HG03558 (cell line): ENCODE measurements at regions not wholly inside any gene's neighbourhood (a gene's known extent, or its start where the extent isn't known, plus 50 kb on each side); places are given as distances from the start of the nearest gene placed in this dataset.
A peak's percentile ranks its signal among the peaks of the same experiment; 100 is the strongest.
"Not testable (repeated sequence)": the region's sequence is repeated elsewhere in the genome, so short reads cannot be mapped to it uniquely, and the experiment has no call there.

Experiments used
- ATAC-seq: cut with Tn5 transposase; IDR thresholded peaks from one replicate; pipeline ENCODE4 v1.9.1; 2021; ENCODE audit warnings: moderate number of reproducible peaks; ENCODE audit not compliant: unreplicated experiment; ENCODE audit errors: extremely low read depth

DNA sequence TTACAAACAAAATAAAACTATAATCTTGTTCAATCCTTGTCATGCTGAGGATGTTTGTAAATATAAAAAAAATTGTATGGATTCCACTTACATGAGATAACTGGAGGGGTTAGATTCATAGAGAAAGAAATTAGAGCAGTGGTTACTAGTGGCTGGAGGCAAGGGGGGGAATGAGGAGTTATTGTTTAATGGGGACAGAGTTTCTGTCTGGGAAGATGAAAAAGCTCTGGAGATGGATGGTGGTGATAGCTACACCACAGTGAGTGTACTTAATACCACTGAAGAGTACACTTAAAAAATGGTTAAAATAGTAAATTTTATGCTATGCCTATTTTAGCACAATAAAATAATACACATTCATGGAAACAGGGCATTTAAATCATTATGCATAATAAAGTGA lies 247.5 kb upstream of the PLGLB2 start:
- not testable (repeated sequence) for ATAC-seq

DNA sequence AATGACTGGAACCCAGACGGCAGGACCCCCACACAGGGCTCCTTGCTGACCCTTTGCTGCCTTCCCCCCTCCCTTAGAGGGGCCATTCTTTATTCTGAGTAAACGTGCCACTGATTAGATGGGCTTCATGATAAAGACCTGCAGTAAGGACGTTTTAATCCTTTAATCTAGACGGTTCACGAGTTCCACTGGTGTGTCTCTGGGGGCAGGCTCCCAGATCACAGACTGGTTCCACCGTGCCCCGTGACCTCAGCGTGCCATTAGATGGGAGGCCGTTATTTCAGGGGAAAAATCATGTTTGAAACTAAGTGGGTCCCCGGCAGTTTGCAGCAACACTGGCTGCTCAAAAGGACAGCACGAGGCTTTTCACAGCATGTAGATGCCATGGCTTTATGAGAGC lies 246.9 kb upstream of the PLGLB2 start:
- ATAC-seq = not testable (repeated sequence)

DNA sequence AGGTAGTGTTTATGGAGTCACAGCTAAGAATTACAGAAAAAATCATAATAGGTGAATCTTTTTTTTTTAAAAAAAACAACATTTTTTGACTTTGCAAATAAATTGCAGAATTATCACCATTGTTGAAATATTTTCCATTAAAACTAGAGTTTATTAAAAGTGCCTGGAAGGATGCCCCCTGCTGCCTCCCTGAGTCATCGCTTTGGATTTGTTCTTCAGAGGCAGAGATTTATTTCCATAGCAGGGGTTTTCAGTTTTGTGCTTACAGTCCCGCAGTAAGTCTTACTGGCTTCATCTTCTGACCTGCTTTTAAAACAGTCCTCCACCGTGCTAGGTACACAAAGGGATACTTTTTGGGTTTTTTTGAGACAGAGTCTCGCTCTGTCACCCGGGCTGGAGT lies 244.9 kb upstream of the PLGLB2 start:
- not testable (repeated sequence) for ATAC-seq

DNA sequence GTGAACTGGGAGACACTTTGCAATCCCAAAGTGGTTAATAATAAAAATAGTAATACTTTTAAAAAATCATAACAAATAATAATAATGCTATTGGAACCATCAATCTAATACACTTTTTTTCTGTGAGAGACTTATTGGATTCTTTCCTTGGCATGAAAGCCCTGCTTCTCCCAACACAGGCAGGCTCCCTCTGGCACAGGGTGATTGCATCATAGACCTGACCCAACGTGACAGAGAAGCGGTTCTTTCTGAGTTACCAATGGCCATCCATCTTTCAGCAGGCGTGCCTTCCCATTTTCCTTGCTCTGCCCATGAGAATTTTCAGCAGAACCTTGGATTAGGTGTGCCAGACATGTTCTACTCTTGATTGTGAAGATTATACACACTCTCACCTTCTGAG lies 242.6 kb upstream of the PLGLB2 start:
- ATAC-seq = not testable (repeated sequence)

DNA sequence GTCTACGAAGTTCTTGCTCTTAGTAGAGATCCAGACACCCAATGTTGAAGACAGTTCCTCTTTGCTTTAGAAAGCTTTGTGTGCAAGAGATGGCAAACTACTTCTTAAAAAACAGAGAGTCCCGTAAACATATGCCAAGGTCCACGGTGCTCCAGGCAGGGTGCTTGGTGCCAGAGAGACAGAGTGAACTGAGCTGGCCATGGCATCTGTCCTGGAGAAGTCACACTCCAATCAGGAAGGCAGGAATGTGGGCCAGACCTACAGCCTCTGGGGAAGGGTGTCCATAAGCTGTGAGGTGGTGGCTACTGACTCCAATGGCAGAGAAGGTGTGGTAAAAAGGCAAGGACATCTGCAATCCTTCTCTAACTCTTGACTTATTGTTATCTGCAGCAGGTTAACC lies 242.0 kb upstream of the PLGLB2 start:
- not testable (repeated sequence) for ATAC-seq

DNA sequence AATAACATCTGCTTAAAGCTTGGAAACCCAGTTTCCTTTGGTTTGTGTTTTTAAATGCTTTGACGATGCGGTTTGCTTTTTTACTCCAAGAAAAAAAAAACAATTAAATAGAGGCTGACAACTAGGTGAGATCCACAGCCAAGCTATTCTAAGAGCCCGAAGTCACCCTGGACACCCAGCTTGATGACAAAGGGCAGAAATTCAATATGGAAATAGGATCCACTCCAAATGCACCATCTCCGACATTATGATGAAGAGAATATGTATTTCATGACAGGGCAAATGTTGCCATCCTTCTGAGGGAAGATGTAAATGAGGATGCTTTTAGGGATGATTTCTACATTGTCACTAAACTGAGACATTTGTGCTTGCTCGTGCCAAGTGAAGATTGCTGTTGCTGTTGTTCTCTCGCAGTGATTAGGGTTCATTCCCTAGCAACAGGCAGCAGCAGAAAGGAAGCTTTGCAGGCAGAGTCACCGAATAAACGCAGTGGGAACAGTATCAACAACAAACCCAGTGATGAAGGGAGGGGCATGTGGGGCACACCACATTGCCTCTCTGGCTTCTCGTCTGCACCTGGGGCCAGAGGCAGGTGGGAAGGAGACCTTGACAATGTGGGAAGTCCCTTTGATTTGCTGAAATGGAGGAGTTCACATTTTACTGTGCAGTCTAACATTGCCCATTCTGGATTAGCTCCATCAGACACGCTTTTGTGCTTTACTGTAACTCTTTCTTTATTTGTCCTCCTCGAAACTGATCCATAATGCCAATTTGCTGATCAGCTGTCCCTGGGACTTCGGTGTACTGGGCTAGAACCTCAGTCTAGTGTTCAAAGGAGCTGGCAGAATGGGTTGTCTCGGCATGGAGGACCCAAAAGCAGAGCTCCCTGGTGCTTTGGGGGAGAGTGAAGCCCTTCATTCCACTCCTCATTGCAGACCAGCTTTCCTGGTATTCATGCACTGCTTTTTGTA lies 240.2 kb upstream of the PLGLB2 start:
- ATAC-seq = not testable (repeated sequence)

DNA sequence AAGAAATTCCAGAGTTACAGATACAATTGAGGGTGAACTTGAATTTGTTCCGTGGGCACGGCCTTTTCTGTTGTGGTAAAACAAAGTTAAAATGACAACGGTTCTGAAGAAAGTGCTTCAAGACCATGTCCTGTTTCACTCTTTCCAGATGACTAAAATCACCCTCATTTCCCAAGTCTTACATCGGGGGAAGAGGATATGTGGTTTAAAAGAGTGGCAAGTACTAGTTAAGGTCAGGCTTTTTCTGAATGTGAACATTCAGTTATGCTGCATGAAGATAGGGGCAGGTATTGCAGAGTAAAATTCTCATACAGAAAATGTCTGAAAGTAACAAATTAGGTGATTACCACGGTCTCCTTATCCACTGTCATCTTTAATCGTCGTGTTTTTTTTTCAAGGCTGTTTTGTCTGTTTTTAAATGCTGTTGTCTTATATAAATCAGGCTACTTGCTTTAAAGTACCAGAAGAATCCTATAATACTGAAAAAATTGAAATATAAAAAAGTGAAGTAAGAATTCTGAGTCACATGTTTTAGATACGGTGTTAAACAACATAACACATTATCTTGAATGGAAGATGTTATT lies 236.6 kb upstream of the PLGLB2 start:
- ATAC-seq = not testable (repeated sequence)

DNA sequence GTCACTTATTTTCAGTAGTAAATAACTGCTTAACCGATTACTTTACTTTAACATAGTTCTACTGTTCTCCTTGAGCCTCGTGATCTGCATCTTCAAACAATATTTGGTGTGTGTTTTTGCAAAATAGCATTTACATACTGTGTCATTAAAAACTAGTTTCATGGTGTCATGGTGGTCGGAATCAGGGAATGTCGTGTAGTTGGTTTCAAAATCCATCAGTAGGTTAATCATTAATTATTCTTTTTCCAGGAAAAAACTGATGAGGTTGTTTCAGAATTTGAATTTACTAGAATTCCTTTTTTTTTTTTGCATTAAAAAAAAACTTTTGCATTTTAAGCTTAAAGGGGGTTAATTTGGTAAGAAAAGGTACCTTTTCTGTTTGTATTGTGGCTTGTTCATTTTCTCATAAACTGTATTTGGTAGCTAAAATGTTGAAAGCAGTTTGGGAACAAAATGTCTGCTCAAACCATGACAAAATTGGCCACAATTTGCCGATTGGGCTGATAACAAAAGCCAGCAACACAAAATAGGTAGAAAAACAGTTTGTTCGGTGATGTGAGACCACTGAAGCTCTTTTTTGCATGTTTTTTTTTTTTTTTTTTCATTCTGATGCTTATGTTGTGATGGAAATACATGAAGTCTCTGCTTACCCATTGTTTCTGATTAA lies 234.9 kb upstream of the PLGLB2 start:
- ATAC-seq = not testable (repeated sequence)

DNA sequence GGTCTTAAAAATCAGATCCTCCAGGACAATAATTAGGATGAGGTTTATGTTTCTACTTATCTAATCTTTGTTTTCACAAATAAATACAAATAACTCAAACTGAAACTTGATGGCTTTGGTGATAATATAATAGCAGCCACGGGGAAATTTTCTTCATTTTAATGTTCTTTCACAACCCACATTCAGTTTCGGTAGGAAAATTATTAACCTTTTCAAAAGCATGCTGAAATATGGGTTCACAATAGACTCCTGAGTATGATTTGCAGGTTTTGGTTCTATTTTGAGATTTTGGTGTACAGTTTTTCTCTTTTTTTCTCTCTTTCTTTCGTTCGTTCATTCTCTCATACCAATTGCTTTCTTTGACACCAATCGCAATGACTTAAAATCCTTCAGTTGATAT lies 233.9 kb upstream of the PLGLB2 start:
- ATAC-seq = peak; percentile 49

DNA sequence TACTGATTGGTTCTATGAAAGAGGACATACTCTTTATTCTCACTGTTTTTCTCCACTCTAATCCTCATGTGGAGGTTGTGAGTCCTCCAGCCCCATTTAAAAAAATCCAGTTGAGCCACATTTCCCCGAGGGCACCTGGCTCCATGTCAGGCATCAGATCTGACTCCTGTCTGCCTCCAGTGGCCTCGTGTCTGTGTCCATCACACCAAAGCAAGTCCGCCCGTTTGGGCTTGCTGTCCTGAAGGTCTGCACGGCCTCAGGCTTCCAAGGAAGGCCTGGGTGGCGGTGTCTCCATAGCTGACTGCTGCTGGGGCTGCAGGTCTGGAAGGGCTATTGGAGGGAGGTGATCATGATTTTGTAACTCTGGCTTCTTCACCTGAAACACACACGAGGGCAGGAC lies 233.4 kb upstream of the PLGLB2 start:
- ATAC-seq = not testable (repeated sequence)

DNA sequence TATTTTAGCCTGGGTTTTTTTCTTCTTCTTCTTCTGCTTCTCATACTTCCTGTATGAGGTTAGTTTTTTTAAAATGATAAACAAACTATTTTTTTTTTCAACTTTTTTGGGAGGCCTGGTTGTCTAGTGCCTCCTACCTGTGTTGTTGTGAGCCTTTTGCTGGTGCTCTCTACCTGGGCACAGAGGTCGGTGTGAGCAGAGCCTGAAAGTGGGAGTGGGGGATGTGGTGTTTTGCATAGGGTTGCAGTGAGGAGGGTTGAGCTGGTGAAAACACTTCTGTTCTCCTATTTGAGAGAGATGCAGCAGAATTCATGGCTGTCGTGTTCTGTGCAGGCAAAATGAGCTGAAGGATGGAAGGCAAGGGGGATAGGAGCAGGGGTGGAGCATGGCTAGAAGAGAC lies 232.7 kb upstream of the PLGLB2 start:
- ATAC-seq = not testable (repeated sequence)

DNA sequence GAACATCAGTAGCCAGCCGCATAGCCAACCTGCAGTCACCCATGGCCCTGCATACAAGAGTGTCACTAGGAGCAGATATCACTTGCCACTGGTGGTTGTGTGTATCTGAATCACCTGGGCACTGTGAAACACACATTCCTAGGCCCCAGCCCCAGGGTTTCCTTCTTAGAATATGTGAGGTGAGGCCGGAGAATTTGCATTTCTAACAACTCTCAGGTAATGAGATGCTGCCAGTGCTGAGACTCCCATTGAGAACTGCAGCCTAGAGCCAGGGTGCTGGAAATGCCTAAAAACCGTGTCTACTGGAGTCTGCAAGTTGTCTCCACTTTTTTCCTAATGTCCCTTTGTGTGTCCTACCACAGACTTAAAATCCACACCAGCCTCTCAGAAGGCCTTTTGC lies 232.0 kb upstream of the PLGLB2 start:
- not testable (repeated sequence) for ATAC-seq

DNA sequence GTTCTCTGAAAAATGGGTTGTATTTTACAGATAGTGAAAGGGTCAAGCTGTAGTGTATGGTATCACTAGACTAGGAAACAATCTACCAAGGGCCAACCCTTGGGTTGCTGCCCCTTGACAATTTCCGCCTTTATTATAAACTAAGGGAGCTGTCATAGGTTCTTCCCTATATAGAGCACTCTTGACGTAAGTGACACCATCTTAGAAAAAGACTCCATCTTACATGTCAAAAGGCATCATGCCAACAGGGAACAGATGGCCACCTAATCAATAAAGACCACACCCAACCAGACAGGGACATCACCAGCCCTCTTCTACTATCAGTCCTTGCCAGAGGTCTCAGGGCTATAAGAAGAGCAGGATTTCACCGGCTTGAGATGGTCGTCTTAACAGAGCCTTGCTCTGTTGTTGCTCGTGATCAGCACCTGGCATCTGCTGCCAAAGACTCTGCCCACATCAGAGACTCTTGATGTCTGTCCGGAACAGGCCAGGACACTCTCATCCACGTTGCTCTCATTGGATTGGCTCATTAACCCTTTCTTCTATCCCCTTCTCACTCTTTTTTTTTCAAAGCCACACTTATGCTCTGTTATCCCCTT lies 231.4 kb upstream of the PLGLB2 start:
- not testable (repeated sequence) for ATAC-seq

DNA sequence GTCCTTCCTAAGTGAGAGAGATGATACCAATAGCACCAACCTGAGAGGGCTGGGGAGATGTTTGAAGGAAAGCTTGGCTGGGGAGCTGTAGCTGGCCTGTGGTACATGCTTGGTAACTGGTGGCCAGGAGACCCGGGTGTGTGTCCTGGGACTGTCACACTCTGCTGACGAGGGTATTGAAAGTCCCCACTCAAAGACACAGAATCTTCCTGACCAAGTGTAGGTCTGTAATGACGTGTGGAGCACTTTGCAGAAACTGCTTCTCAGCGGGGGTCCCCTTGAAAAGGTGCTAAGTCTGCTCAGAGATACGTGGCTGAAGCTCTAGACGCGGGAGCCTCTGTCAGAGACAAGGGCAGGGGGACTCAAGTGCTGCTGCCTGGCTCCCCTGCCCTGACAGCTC lies 230.4 kb upstream of the PLGLB2 start:
- ATAC-seq = not testable (repeated sequence)

DNA sequence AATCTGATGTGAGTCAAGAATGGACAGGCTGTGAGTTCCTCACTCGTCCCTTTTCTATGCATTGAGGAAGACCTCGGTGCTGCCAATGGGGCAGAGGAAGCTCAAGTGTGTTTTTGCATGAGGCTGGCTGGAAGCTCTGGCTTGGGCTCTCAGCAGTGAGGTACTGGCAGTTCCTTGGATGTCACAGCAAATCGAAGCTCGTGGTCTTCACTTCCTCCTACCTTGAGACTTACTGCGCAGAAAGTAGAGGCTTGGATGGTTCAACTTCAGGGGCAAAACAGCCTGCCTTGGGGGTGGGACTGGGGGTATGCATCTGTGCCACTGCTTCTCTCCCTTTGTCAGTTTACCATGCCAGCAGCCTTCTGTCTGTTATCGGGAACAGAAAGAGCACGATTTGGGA lies 229.8 kb upstream of the PLGLB2 start:
- ATAC-seq = not testable (repeated sequence)

DNA sequence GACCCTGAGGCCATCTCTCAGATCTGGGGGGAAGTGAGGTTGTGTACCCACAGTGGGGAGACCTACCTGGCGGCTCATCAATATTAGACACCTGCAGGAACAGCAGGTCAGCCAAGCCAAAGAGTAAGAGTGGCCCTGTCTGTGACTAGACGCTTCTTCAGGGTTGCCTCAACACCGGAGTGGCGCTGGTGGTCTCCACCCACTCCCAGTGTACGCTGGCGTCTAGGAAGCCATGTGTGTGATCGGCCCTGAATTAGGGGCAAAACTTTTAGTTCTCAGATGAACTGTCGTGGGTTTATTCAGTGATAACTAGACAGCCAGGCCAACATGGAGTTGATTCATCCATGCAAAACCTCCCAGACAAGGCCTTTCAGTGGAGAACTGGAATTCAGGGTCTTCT lies 229.3 kb upstream of the PLGLB2 start:
- ATAC-seq = not testable (repeated sequence)

DNA sequence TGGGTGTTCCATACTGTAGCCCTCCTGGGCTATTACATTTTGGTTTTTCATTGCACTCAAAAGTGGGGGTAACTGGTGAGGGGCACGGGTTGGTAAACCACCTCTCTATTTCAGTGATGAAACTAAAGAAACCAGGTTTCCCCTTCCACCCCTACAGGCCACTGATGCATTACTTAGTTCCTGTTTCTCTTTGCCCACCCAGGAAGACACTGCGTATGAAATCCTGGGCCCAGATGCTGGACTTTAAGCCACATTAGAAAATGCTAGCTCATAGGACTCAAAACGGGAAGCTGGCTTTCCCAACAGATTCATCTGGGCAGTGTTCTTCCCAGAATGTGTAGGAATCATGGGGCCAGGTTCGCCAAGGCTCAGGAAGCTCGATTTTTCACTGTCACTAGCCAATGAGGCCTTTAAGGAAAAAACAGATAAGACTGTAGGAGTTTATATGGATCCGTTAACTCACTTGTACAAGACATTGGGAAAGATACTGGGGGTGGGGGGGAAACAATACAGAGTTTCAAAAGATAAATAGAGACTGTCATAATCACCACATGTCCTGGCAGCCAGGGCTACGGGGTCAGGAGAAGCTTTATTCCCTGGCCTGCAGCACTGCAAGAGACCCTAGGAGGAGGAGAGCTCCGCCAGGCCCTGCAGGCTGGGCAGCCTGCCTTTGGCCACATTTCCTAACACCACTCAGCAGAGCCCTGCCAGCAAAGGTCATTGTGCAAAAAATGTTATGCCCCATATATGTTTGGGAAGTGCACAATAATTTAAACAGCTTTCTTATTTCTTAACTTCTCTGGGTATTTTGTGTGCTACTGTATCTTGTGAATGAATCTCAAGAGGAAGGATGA lies 228.5 kb upstream of the PLGLB2 start:
- ATAC-seq = not testable (repeated sequence)

DNA sequence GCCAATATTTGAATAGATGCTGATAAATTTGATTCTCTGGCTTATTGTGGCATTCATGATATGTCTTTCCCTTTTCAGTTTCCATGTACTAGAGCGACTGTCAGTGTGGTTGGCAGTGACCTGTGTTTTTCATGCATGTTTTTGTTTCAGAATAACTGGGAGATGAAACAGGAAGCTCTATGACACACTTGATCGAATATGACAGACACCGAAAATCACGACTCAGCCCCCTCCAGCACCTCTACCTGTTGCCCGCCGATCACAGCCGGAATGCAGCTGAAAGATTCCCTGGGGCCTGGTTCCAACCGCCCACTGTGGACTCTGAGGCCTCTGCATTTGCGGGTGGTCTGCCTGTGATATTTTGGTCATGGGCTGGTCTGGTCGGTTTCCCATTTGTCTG lies 226.8 kb upstream of the PLGLB2 start:
- ATAC-seq = peak; percentile 45

DNA sequence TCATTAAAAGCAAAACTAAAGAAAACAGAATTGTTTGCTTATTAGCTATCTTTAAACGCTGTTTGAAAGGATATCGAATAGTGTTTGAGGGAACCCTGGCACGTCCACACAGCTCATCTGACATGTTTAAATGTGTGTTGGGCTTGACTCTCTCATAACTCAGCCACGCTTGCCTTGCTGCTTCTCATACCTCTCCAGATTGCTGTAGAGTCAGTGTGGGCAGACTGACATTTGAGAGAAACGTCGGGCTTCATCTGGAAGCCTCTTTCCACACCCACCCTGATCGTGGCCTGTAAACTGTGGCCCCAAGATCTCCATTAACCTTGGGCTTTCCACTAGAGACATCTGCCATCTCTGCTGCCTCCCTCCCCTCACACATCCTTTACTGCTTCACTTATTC lies 226.4 kb upstream of the PLGLB2 start:
- not testable (repeated sequence) for ATAC-seq
